Neural progenitor cell (in vitro differentiated cells): ENCODE measurements at regions not wholly inside any gene's neighbourhood (a gene's known extent, or its start where the extent isn't known, plus 50 kb on each side); places are given as distances from the start of the nearest gene placed in this dataset.

ENCODE experiments used
- CTCF ChIP-seq: fragments of 200-600 bp; sonication (generic); IDR thresholded peaks from 2 replicates; pipeline ENCODE4 v1.5.1; 2017; ENCODE audit warnings: antibody characterized with exemption, mild to moderate bottlenecking
- EZH2 ChIP-seq: fragments of 200-600 bp; sonication (generic); IDR thresholded peaks from 2 replicates; pipeline ENCODE4 v1.6.1; 2017; ENCODE audit warnings: antibody characterized with exemption, mild to moderate bottlenecking, moderate library complexity

GRCh38 chrX:113833096-113834055, 750.5 kb upstream of the HTR2C start:
- no peak for TF ChIP-seq CTCF
- no peak for TF ChIP-seq EZH2
